Keratinocyte (primary cell): ENCODE measurements at regions not wholly inside any gene's neighbourhood (a gene's known extent, or its start where the extent isn't known, plus 50 kb on each side); places are given as distances from the start of the nearest gene placed in this dataset.

ENCODE experiments used
- DNase-seq: peaks from one replicate; pipeline ENCODE4 v3.0.0-alpha.2; 2011; ENCODE audit warnings: low read depth, missing footprints, low spot score
- FAIRE-seq: peaks from 2 replicates; lab custom pipeline; 2011; peaks lifted over from hg19 to GRCh38; lab: Jason Lieb, UNC
- H2AFZ ChIP-seq: 2 replicates; pipeline ENCODE4 v1.6.0; 2012; ENCODE audit warnings: low read length, control low read depth, inconsistent platforms; ENCODE audit not compliant: control insufficient read depth
- H3K27ac ChIP-seq: 2 replicates; pipeline ENCODE4 v1.5.1; 2011; ENCODE audit warnings: low read length; ENCODE audit not compliant: control insufficient read depth, insufficient read depth
- H3K27me3 ChIP-seq: 3 replicates; pipeline ENCODE4 v1.6.0; 2011; ENCODE audit warnings: low read length; ENCODE audit not compliant: control insufficient read depth, insufficient read depth; ENCODE audit errors: extremely low read depth
- H3K36me3 ChIP-seq, 2 experiments: 2 replicates in 1 of 2; 3 replicates in 1 of 2; pipeline ENCODE4 v1.5.1; 2011; ENCODE audit warnings: low read length in 2 of 2, mild to moderate bottlenecking in 1 of 2; ENCODE audit not compliant: control insufficient read depth in 2 of 2, insufficient read depth in 2 of 2; ENCODE audit errors: extremely low read depth in 1 of 2
- H3K4me1 ChIP-seq: 3 replicates; pipeline ENCODE4 v1.5.1; 2011; ENCODE audit warnings: low read length; ENCODE audit not compliant: control insufficient read depth, insufficient read depth; ENCODE audit errors: extremely low read depth
- H3K4me2 ChIP-seq: 3 replicates; pipeline ENCODE4 v1.6.0; 2011; ENCODE audit warnings: low read depth, low read length; ENCODE audit not compliant: control insufficient read depth, insufficient read depth; ENCODE audit errors: extremely low read depth
- H3K4me3 ChIP-seq, 3 experiments: fragments of 200-600 bp in 1 of 3; sonication (generic) in 1 of 3; 2 replicates in 2 of 3; 3 replicates in 1 of 3; pipeline ENCODE4 v1.5.1; 2011 to 2016; ENCODE audit warnings: low read length in 3 of 3, mild to moderate bottlenecking in 3 of 3, control low read depth in 2 of 3, inconsistent platforms in 1 of 3, low read depth in 1 of 3, mixed read lengths in 1 of 3, mixed run types in 1 of 3, moderate library complexity in 1 of 3; ENCODE audit not compliant: control insufficient read depth in 2 of 3, insufficient read depth in 2 of 3; ENCODE audit errors: extremely low read depth in 1 of 3
- H3K79me2 ChIP-seq: 2 replicates; pipeline ENCODE4 v1.6.0; 2012; ENCODE audit warnings: low read length; ENCODE audit not compliant: control insufficient read depth, insufficient read depth
- H3K9ac ChIP-seq: 3 replicates; pipeline ENCODE4 v1.6.0; 2011; ENCODE audit warnings: low read length; ENCODE audit not compliant: control insufficient read depth, insufficient read depth; ENCODE audit errors: extremely low read depth
- H3K9me1 ChIP-seq: 3 replicates; pipeline ENCODE4 v1.6.0; 2011; ENCODE audit warnings: low read length; ENCODE audit not compliant: control insufficient read depth, insufficient read depth; ENCODE audit errors: extremely low read depth
- H3K9me3 ChIP-seq: 2 replicates; pipeline ENCODE4 v1.5.1; 2012; ENCODE audit warnings: low read depth, low read length; ENCODE audit not compliant: control insufficient read depth
- H4K20me1 ChIP-seq: 3 replicates; pipeline ENCODE4 v1.6.0; 2011; ENCODE audit warnings: low read length; ENCODE audit not compliant: control insufficient read depth, insufficient read depth; ENCODE audit errors: extremely low read depth
- EZH2 ChIP-seq: IDR thresholded peaks from one replicate; pipeline ENCODE4 v1.6.1; 2012; ENCODE audit warnings: inconsistent platforms, mild to moderate bottlenecking, low read length, moderate library complexity
- dilution Hi-C: fragments of 300-500 bp; cut with MboI; formaldehyde crosslinking; loops from one replicate; pipeline ENCODE4 v1.7.0; 2020; ENCODE audit warnings: low sequenced_read_pairs; ENCODE audit not compliant: extremely low pct_ligation_motif_present
- TF ChIP-seq, protein P1 (sequence below), 3 experiments: IDR thresholded peaks in 1 of 3; conservative IDR thresholded peaks in 1 of 3; optimal IDR thresholded peaks in 1 of 3; 2 replicates in 2 of 3; 3 replicates in 1 of 3; pipeline versions ENCODE3 to v1.5.1; 2011; ENCODE audit warnings: low read length in 3 of 3, mild to moderate bottlenecking in 3 of 3, moderate library complexity in 2 of 3, control low read depth in 1 of 3, inconsistent platforms in 1 of 3; ENCODE audit not compliant: insufficient read depth in 2 of 3; ENCODE audit errors: extremely low read depth in 1 of 3

DNA sequence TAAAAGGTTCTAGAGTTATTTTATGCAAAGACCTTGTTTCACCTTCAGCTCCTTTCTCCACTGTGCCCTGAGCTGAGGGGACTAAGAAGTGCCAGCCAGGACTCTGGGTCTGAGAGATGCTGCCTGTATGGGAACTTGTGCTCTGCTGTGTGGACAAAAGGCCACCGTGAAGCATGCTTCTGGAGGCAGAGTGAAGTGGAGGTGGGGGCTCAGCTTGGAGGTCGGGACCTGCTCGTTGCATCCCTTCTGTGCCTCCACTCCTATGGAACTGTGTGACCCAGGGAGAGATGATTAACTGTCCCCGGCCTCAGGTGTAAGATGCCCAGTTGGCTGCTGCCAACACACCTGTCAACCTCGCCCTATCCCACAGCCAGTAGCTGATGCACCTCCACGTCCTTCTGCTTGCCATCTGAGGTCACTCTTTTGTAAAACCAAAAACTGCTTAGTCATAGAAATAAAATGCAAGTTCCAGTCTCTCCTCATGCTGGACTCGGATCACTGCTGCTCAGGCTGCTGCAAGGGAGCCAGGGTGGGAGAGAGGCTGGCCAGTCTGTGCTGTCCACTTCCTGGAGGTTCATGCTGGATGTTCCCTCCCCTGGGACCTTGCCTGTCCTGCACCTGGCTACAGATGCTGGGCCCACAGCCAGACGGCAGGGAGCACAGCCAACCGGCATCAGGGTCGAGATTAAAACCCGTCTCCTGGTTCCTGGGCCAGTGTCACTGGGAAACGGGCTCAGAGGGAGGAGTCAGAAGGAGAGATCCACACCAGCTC, 113.2 kb downstream of the ACKR3 start:
- Histone ChIP-seq H3K79me2 (no peaks in the 10 kb centered on the region), H3K9me3 (no peaks in the 10 kb centered on the region), H3K27me3 (no peaks in the 10 kb centered on the region), H3K36me3 (no peaks in the 10 kb centered on the region), H3K4me3 (no peak overlapping the region), H3K4me1 (peaks cover 16% of the 10 kb centered on the region), H2AFZ (no peak overlapping the region), H3K9me1 (no peaks in the 10 kb centered on the region), H3K27ac (no peak overlapping the region), H3K4me2 (no peak overlapping the region), H4K20me1 (no peaks in the 10 kb centered on the region), H3K9ac (no peak overlapping the region)
- dilution Hi-C loops: no loop called here
- DNase-seq: no peak
- FAIRE-seq: no peak
- no peak for TF ChIP-seq EZH2
- TF ChIP-seq, protein P1, sequence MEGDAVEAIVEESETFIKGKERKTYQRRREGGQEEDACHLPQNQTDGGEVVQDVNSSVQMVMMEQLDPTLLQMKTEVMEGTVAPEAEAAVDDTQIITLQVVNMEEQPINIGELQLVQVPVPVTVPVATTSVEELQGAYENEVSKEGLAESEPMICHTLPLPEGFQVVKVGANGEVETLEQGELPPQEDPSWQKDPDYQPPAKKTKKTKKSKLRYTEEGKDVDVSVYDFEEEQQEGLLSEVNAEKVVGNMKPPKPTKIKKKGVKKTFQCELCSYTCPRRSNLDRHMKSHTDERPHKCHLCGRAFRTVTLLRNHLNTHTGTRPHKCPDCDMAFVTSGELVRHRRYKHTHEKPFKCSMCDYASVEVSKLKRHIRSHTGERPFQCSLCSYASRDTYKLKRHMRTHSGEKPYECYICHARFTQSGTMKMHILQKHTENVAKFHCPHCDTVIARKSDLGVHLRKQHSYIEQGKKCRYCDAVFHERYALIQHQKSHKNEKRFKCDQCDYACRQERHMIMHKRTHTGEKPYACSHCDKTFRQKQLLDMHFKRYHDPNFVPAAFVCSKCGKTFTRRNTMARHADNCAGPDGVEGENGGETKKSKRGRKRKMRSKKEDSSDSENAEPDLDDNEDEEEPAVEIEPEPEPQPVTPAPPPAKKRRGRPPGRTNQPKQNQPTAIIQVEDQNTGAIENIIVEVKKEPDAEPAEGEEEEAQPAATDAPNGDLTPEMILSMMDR (optimal IDR thresholded peaks at IDR 0.05 in 1 of 3, IDR thresholded peaks at IDR 0.05 in 1 of 3, conservative IDR thresholded peaks at IDR 0.05 in 1 of 3; ENCODE audit: extremely low read depth in 1 of 3, insufficient read depth in 2 of 3, low read length in 3 of 3): no peak

DNA sequence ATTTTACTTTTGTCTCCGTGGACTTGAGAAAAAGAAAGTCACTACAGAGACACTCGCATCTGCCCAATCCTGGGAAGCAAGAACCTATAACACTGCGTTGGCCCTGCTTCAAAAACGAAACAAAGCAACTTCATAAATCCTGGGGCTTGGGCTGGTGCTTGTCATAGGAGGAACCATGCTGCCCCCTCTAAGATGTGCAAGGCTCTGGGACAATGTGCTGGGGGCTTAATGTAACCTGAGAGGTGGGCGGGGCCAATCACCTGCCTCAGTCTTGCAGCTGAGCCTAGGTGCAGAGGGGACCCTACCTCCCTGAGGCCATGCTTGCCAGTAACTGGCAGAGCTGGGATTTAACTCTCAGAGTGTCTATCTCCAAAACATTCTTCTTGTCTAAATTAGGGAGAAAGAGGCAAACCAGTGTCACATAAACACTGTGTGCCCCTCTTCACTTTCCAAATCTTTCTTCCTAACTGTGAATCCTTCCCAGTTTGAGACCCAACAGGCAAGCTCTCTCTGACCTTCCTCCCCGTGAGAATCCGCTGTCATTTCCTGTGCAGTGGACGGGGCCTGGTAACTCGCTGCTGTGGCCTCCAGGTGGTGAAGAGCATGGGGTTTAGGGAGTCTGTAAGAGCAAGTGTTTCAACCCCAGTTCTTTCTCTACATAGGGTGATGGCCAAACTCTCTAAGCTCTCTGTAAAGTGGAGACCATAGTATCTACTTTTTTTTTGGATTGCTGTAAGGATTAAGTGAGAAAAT, 115.1 kb downstream of the ACKR3 start:
- Histone ChIP-seq H3K79me2 (no peaks in the 10 kb centered on the region), H3K27ac (no peak overlapping the region), H3K9ac (no peak overlapping the region), H2AFZ (no peak overlapping the region), H3K9me3 (no peaks in the 10 kb centered on the region), H3K9me1 (no peaks in the 10 kb centered on the region), H4K20me1 (no peaks in the 10 kb centered on the region), H3K4me1 (peaks cover 34% of the 10 kb centered on the region), H3K4me2 (no peak overlapping the region), H3K36me3 (no peaks in the 10 kb centered on the region), H3K27me3 (no peaks in the 10 kb centered on the region), H3K4me3 (no peak overlapping the region)
- DNase-seq (no peak), FAIRE-seq (no peak)
- no peak for TF ChIP-seq EZH2
- TF ChIP-seq, protein P1 (optimal IDR thresholded peaks at IDR 0.05 in 1 of 3, IDR thresholded peaks at IDR 0.05 in 1 of 3, conservative IDR thresholded peaks at IDR 0.05 in 1 of 3; ENCODE audit: extremely low read depth in 1 of 3, insufficient read depth in 2 of 3, low read length in 3 of 3): no peak
- dilution Hi-C loops: no loop called here
